ENCODE measurements at regions not wholly inside any gene's neighbourhood (a gene's known extent, or its start where the extent isn't known, plus 50 kb on each side); places are given as distances from the start of the nearest gene placed in this dataset.
A peak's percentile ranks its signal among the peaks of the same experiment; 100 is the strongest.
"Not testable (repeated sequence)": the region's sequence is repeated elsewhere in the genome, so short reads cannot be mapped to it uniquely, and the experiment has no call there.

GRCh38 chr14:51581017-51581881 lies 70.5 kb upstream of the FRMD6 start:
- DNase-seq (ENCODE audit: low spot score) = peak; percentile 35

GRCh38 chr14:51582437-51582836 lies 69.3 kb upstream of the FRMD6 start:
- no peak for DNase-seq (ENCODE audit: low spot score)

GRCh38 chr14:51585055-51585454 lies 66.7 kb upstream of the FRMD6 start:
- DNase-seq (ENCODE audit: low spot score) = no peak

DNA sequence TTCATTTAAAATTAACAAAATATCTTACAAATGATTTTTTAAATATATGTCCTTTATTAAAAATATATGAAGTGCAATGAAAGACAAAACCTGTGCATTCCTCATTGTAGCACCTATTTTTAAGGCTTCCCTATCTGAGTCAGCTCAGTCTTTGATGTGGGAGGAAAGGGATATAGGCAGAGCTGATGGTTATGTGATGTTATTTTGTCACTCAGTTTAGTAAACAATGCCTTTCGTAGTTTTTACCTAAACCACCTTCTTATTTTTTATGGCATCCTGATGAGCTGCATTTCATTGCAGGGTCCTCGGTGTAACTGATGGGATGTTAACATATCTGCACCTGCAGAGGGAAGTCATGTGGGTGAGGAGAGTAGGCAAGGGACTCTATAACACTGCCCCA lies 58.9 kb upstream of the FRMD6 start:
- DNase-seq (ENCODE audit: low spot score) = no peak

DNA sequence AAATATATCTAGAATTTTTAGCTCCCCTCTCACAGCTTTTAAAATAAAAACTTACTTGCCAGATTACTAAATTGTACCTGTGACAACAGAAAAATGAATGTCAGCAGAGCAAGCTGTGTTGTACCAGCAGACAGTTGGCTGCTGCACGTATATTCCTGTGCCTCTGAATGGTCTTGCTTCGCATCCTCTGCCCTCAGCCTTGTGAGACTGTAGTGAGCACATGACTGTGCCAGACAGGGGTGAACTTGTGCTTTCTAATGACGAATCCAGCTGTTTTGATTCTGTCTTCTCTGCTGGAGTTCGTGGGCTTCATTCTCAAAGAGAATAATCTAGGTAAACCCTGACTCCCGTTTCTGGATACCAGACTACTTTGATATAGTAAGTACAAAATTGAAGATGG lies 58.3 kb upstream of the FRMD6 start:
- DNase-seq (ENCODE audit: low spot score) = no peak

- DNase-seq (ENCODE audit: low spot score) = no peak
Measured at GRCh38 chr14:51595881-51596455, 55.7 kb upstream of the FRMD6 start.

- no peak for DNase-seq (ENCODE audit: low spot score)
Measured at GRCh38 chr14:51596488-51597117, 55.1 kb upstream of the FRMD6 start.

DNA sequence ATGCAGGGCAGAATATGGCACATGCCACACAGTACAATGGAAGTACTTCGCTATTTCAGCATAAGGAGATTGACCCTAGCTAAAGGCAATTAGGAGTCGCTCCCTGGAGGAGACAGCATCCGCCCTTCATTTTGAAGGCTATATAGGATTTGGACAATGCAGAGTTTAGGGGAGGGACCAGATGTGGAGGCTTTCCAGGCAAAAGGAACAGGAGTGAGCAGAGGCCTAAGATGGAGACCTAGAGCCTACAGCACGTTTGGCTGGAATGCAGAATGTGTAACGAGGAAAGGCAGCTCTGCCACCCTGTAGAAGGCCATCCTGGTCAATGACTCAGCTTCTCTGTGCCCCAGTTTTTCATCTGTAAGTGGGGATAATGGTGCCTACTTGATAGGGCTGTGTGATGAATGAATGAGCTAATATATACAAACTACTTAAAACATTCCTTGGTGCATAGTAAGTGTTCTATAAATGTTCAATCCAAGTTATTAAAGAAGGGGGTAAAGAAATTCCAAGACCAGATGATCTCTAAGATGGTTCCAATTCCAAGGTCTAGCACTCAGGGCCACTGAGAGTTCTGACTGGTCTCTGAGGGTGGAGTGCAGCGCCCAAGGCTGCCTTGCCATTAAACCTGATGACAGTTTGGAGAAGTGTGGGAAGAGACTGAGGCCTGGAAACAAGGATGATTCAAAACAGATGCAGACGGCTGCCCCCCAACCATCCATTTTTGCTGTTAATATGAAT lies 54.3 kb upstream of the FRMD6 start:
- peak; percentile 22 for DNase-seq (ENCODE audit: low spot score)

- not testable (repeated sequence) for DNase-seq (ENCODE audit: low spot score)
Measured at GRCh38 chr14:51598924-51599600, 52.6 kb upstream of the FRMD6 start.

DNA sequence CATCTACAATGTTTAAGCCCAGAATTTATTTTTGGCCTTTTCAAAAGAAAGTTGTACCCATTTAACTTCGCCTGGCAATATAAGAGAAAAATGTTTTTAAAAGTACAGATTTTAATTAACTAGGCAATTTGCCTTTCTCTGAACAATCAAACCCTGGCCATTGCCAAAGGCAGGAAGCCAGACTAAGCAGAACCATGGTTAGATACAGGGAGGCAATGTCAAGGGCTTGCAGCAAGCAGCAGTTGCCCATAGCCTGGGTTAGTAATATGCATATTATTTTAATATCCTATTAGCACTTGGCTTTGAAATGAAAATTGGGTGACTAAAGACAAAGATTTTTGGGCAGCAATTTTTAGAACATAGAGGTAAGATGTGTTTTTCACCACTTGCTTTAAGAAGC lies 51.1 kb upstream of the FRMD6 start:
- no peak for DNase-seq (ENCODE audit: low spot score)

Data from AG08396 (cell line).